Gastroesophageal sphincter (tissue), 3 donors: ENCODE measurements at regions not wholly inside any gene's neighbourhood (a gene's known extent, or its start where the extent isn't known, plus 50 kb on each side); places are given as distances from the start of the nearest gene placed in this dataset.

Experiments used
- CTCF ChIP-seq, 4 experiments: fragments of 200-600 bp in 2 of 4; fragments of 450-650 bp in 2 of 4; sonication (generic) in 1 of 4; IDR thresholded peaks; one replicate each; pipeline ENCODE4 v1.5.1; 2017 to 2019; ENCODE audit warnings: antibody characterized with exemption in 4 of 4, mild to moderate bottlenecking in 2 of 4, moderate library complexity in 2 of 4
- POLR2A ChIP-seq, 2 donors: fragments of 450-650 bp; IDR thresholded peaks; one replicate each; pipeline ENCODE4 v1.6.1; 2017; ENCODE audit warnings: antibody characterized with exemption in 2 of 2, mild to moderate bottlenecking in 2 of 2, moderate library complexity in 1 of 2

GRCh38 chr2:240232264-240232915, 91.9 kb upstream of the OTOS start:
- no peak for TF ChIP-seq CTCF (IDR thresholded peaks at IDR 0.05)
- no peak for TF ChIP-seq POLR2A (IDR thresholded peaks at IDR 0.05)
